Activated CD4-positive, alpha-beta T cell treated with anti-CD3 and anti-CD28 coated beads, Interleukin-10, Interleukin-2, amounts not matched to agents 100 ng/mL and 50 ng/mL, durations not matched to agents 16 hours and 8 hours (primary cell): ENCODE measurements at regions not wholly inside any gene's neighbourhood (a gene's known extent, or its start where the extent isn't known, plus 50 kb on each side); places are given as distances from the start of the nearest gene placed in this dataset.
"Not testable (repeated sequence)": the region's sequence is repeated elsewhere in the genome, so short reads cannot be mapped to it uniquely, and the experiment has no call there.

Experiments
- DNase-seq: peaks from one replicate; pipeline ENCODE4 v3.0.0-alpha.2; 2020

DNA sequence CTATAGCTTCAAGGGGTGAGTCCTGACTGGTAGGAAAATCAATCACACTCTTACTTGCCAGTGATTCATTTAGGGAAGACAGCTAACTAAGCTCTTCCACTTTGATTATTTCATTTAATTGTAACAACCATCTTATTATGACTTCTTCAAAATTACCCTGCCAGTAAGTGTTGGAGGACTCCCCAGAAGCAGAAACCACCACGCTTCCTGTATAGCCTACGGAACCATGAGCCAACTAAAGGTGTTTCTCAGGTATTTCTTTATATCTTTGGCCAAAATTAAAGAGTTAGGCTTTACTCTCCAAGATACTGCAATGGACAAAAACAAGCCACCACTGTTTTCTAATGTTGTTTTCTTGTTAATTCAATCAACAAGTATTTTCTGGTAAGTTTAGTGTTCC lies 61.0 kb downstream of the FOXD4L5 start:
- peak; percentile 60 for DNase-seq

DNA sequence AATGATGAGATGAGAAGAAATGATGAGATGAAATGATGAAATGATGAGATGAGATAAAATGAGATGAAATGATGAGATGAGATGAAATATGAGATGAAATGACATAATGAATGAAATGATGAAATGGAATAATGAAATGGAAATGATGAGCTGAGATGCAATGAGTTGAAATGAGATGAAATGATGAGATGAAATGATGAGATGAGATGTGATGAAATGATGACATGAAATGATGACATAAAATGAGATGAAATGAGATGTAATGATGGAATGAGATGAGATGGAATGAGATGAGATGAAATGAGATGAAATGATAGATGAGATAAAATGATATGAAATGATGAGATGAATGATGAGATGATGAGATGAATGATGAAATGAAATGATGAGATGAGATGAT lies 76.2 kb downstream of the FOXD4L5 start:
- DNase-seq: not testable (repeated sequence)

DNA sequence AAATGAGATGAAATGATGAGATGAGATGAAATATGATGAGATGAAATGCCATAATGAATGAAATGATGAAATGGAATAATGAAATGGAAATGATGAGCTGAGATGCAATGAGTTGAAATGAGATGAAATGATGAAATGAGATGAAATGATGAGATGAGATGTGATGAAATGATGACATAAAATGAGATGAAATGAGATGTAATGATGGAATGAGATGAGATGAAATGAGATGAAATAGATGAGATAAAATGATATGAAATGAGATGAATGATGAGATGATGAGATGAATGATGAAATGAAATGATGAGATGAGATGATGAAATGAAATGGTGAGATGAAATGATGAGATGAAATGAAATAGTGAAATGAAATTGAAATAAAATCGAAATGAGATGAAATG lies 77.7 kb downstream of the FOXD4L5 start:
- not testable (repeated sequence) for DNase-seq

DNA sequence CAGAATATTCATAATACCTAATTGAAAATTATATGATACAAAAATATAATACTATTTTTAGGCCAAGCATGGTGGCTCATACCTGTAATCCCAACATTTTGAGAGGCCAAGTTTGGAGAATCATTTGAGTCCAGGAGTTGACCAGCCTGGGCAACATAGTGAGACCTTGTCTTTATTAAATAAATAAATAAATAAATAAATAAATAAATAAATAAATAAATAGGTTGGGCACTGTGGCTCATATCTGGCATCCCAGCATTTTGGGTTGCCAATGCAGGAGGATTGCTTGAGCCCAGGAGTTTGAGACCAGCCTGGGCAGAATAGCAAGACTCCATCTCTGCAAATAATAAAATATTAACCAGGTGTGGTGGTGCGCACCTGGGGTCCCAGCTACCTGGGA lies 79.2 kb downstream of the FOXD4L5 start:
- not testable (repeated sequence) for DNase-seq

DNA sequence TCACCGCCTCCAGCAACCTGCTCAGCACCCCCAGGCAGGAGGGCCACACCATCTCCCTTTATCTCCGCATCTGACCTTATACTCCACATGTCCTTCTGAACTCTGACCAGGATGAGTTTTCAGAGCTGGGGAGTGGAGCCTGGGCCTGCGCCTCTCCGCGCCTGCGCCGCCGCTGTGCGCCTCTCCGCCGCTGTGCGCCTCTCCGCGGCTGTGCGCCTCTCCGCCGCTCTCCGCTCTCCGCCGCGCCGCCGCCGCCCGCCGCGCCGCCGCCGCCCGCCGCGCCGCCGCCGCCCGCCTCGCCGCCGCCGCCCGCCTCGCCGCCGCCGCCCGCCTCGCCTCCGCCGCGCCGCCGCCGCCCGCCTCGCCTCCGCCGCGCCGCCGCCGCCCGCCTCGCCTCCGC lies 89.2 kb downstream of the FOXD4L5 start:
- DNase-seq: not testable (repeated sequence)

DNA sequence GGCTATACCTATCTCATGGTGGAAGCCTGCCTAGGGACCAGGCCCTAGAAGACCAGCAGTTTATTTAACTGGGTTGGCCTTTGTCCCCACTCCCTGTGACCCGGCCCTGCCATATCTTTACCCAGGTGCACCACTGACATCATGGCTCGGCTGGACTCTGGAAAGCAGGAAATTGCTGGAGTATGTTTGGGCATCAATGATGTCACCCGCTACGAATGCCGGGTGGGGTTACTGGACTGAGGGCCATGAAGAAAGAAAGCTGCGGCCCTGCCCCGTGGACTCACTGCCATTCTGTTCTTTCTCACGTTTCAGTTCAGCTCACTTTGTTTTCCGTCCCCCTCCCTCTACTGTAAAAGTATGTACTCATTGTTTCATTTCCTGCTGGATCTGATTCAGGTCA lies 129.1 kb downstream of the FOXD4L5 start:
- DNase-seq: not testable (repeated sequence)
